ENCODE measurements at regions not wholly inside any gene's neighbourhood (a gene's known extent, or its start where the extent isn't known, plus 50 kb on each side); places are given as distances from the start of the nearest gene placed in this dataset.

GRCh38 chr10:35752469-35753461 lies 110.7 kb upstream of the FZD8 start:
- TF ChIP-seq POLR2A (IDR thresholded peaks at IDR 0.05; ENCODE audit: low read depth, low read length) (no peak), TAF1 (IDR thresholded peaks at IDR 0.05; ENCODE audit: borderline replicate concordance, low read depth, low read length) (no peak), POLR2AphosphoS5 (IDR thresholded peaks at IDR 0.05; ENCODE audit: low read depth, low read length) (no peak)
- FAIRE-seq (no peak), DNase-seq (ENCODE audit: insufficient read length) (no peak)

- DNase-seq (ENCODE audit: insufficient read length), result no peak
- TF ChIP-seq POLR2A (IDR thresholded peaks at IDR 0.05; ENCODE audit: low read depth, low read length) (no peak), TAF1 (IDR thresholded peaks at IDR 0.05; ENCODE audit: borderline replicate concordance, low read depth, low read length) (no peak), POLR2AphosphoS5 (IDR thresholded peaks at IDR 0.05; ENCODE audit: low read depth, low read length) (no peak)
- FAIRE-seq, result no peak
These were observed 109.3 kb upstream of the FZD8 start for GRCh38 chr10:35751347-35751746.

GRCh38 chr10:35749230-35749629 lies 107.1 kb upstream of the FZD8 start:
- FAIRE-seq, result no peak

GRCh38 chr10:35745617-35746403 lies 103.7 kb upstream of the FZD8 start:
- TF ChIP-seq POLR2A (IDR thresholded peaks at IDR 0.05; ENCODE audit: low read depth, low read length) (no peak), POLR2AphosphoS5 (IDR thresholded peaks at IDR 0.05; ENCODE audit: low read depth, low read length) (no peak), TAF1 (IDR thresholded peaks at IDR 0.05; ENCODE audit: borderline replicate concordance, low read depth, low read length) (no peak)
- FAIRE-seq (no peak), DNase-seq (ENCODE audit: insufficient read length) (no peak)

More at GRCh38 chr10:35749230-35749629, 107.1 kb upstream of the FZD8 start:
- no peak for DNase-seq (ENCODE audit: insufficient read length)
- TF ChIP-seq TAF1 (IDR thresholded peaks at IDR 0.05; ENCODE audit: borderline replicate concordance, low read depth, low read length) (no peak), POLR2AphosphoS5 (IDR thresholded peaks at IDR 0.05; ENCODE audit: low read depth, low read length) (no peak), POLR2A (IDR thresholded peaks at IDR 0.05; ENCODE audit: low read depth, low read length) (no peak)

GRCh38 chr10:35743851-35744250 lies 101.8 kb upstream of the FZD8 start:
- no peak for FAIRE-seq
- DNase-seq (ENCODE audit: insufficient read length), result no peak
- TF ChIP-seq TAF1 (IDR thresholded peaks at IDR 0.05; ENCODE audit: borderline replicate concordance, low read depth, low read length) (no peak), POLR2A (IDR thresholded peaks at IDR 0.05; ENCODE audit: low read depth, low read length) (no peak), POLR2AphosphoS5 (IDR thresholded peaks at IDR 0.05; ENCODE audit: low read depth, low read length) (no peak)

- FAIRE-seq, result no peak
- no peak for DNase-seq (ENCODE audit: insufficient read length)
- TF ChIP-seq TAF1 (IDR thresholded peaks at IDR 0.05; ENCODE audit: borderline replicate concordance, low read depth, low read length) (no peak), POLR2AphosphoS5 (IDR thresholded peaks at IDR 0.05; ENCODE audit: low read depth, low read length) (no peak), POLR2A (IDR thresholded peaks at IDR 0.05; ENCODE audit: low read depth, low read length) (no peak)
These were observed 101.3 kb upstream of the FZD8 start for GRCh38 chr10:35743351-35743750.

GRCh38 chr10:35739998-35740397 lies 97.9 kb upstream of the FZD8 start:
- DNase-seq (ENCODE audit: insufficient read length) (no peak), FAIRE-seq (no peak)
- no peak for TF ChIP-seq POLR2A (IDR thresholded peaks at IDR 0.05; ENCODE audit: low read depth, low read length)

GRCh38 chr10:35735412-35735811 lies 93.3 kb upstream of the FZD8 start:
- no peak for FAIRE-seq

GRCh38 chr10:35731828-35732227 lies 89.7 kb upstream of the FZD8 start:
- no peak for FAIRE-seq
- no peak for DNase-seq (ENCODE audit: insufficient read length)
- TF ChIP-seq POLR2A (IDR thresholded peaks at IDR 0.05; ENCODE audit: low read depth, low read length) (no peak), TAF1 (IDR thresholded peaks at IDR 0.05; ENCODE audit: borderline replicate concordance, low read depth, low read length) (no peak), POLR2AphosphoS5 (IDR thresholded peaks at IDR 0.05; ENCODE audit: low read depth, low read length) (no peak)

More at GRCh38 chr10:35735412-35735811, 93.3 kb upstream of the FZD8 start:
- DNase-seq (ENCODE audit: insufficient read length), result no peak
- no peak for TF ChIP-seq POLR2A (IDR thresholded peaks at IDR 0.05; ENCODE audit: low read depth, low read length)
- no peak for TF ChIP-seq POLR2AphosphoS5 (IDR thresholded peaks at IDR 0.05; ENCODE audit: low read depth, low read length)
- TF ChIP-seq TAF1 (IDR thresholded peaks at IDR 0.05; ENCODE audit: borderline replicate concordance, low read depth, low read length), result no peak

GRCh38 chr10:35728341-35728740 lies 86.2 kb upstream of the FZD8 start:
- TF ChIP-seq POLR2A (IDR thresholded peaks at IDR 0.05; ENCODE audit: low read depth, low read length) (no peak), TAF1 (IDR thresholded peaks at IDR 0.05; ENCODE audit: borderline replicate concordance, low read depth, low read length) (no peak), POLR2AphosphoS5 (IDR thresholded peaks at IDR 0.05; ENCODE audit: low read depth, low read length) (no peak)
- DNase-seq (ENCODE audit: insufficient read length) (no peak), FAIRE-seq (no peak)

GRCh38 chr10:35726846-35727245 lies 84.8 kb upstream of the FZD8 start:
- no peak for FAIRE-seq
- no peak for DNase-seq (ENCODE audit: insufficient read length)
- TF ChIP-seq POLR2AphosphoS5 (IDR thresholded peaks at IDR 0.05; ENCODE audit: low read depth, low read length) (no peak), POLR2A (IDR thresholded peaks at IDR 0.05; ENCODE audit: low read depth, low read length) (no peak), TAF1 (IDR thresholded peaks at IDR 0.05; ENCODE audit: borderline replicate concordance, low read depth, low read length) (no peak)

Measured in GM12892 (cell line).